NB4 (cell line): ENCODE measurements at regions not wholly inside any gene's neighbourhood (a gene's known extent, or its start where the extent isn't known, plus 50 kb on each side); places are given as distances from the start of the nearest gene placed in this dataset.

Source experiments
- DNase-seq: peaks from one replicate; pipeline ENCODE4 v3.0.0; 2010; ENCODE audit warnings: low read depth
- H3K4me3 ChIP-seq: one replicate; pipeline ENCODE4 v1.5.1; 2011; ENCODE audit warnings: mild to moderate bottlenecking, low read depth, low read length, moderate library complexity
- MYC ChIP-seq: IDR thresholded peaks from 2 replicates; pipeline ENCODE4 v1.6.1; 2011; ENCODE audit warnings: low read depth, low read length
- POLR2A ChIP-seq: IDR thresholded peaks from 2 replicates; pipeline ENCODE4 v1.6.1; 2011; ENCODE audit warnings: mild to moderate bottlenecking; ENCODE audit not compliant: insufficient read length; ENCODE audit errors: extremely low read depth
- TF ChIP-seq, protein P1 (sequence below): IDR thresholded peaks from 2 replicates; pipeline ENCODE4 v1.6.1; 2011; ENCODE audit warnings: low read depth, low read length
- TF ChIP-seq, protein P2 (sequence below): IDR thresholded peaks from one replicate; pipeline ENCODE4 v1.5.1; 2012; ENCODE audit warnings: low read depth, low read length

DNA sequence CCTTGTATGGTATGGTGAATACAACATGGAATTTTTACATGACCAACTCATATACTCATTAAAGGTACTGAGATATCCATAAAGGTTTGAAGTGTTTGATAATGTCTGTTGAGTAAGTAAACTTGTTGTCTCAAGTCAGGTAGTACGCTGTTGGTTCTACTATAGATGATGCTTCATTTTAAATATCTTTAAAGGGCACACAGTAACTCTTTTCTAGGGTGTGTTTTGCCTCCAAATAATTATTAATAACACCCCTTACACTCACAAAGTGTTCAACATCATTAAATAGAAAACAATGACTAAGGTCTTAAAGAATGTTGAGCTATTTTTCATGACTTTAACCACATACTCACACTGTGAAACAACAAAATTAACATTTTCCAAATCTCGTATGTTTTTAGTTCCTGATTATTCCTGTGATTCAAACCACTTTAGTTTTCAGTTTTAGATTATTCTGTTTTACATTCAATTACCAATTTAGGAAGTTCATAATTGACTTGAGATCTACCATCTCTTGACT, 220.0 kb upstream of the NANOGP8 start:
- no peak for DNase-seq
- H3K4me3 ChIP-seq, result no peak overlapping the region
- no peak for TF ChIP-seq POLR2A
- TF ChIP-seq, protein P1, sequence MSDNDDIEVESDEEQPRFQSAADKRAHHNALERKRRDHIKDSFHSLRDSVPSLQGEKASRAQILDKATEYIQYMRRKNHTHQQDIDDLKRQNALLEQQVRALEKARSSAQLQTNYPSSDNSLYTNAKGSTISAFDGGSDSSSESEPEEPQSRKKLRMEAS, result no peak

DNA sequence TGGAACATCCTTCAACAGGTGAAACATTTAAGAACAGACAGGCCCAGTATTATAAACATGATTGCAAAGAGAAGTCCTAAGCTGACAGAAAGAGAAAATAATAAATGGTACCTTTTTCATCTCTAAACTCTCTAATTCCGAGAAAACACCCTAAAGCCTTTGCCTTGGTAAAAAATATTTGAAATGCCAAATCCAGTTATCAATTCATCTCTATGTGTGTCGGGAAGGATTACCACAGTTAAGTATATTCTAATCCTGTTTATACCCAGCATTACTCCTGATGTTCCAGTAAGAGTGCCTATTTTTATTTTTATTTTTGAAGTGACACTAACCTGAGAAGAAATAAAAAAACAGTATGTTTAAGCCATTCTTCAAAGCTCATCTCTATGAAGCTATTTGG, 219.3 kb upstream of the NANOGP8 start:
- DNase-seq, result no peak
- no peak overlapping the region for H3K4me3 ChIP-seq
- TF ChIP-seq, protein P1, result no peak
- TF ChIP-seq, protein P2, sequence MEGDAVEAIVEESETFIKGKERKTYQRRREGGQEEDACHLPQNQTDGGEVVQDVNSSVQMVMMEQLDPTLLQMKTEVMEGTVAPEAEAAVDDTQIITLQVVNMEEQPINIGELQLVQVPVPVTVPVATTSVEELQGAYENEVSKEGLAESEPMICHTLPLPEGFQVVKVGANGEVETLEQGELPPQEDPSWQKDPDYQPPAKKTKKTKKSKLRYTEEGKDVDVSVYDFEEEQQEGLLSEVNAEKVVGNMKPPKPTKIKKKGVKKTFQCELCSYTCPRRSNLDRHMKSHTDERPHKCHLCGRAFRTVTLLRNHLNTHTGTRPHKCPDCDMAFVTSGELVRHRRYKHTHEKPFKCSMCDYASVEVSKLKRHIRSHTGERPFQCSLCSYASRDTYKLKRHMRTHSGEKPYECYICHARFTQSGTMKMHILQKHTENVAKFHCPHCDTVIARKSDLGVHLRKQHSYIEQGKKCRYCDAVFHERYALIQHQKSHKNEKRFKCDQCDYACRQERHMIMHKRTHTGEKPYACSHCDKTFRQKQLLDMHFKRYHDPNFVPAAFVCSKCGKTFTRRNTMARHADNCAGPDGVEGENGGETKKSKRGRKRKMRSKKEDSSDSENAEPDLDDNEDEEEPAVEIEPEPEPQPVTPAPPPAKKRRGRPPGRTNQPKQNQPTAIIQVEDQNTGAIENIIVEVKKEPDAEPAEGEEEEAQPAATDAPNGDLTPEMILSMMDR, result no peak
- TF ChIP-seq POLR2A, result no peak
- no peak for TF ChIP-seq MYC

DNA sequence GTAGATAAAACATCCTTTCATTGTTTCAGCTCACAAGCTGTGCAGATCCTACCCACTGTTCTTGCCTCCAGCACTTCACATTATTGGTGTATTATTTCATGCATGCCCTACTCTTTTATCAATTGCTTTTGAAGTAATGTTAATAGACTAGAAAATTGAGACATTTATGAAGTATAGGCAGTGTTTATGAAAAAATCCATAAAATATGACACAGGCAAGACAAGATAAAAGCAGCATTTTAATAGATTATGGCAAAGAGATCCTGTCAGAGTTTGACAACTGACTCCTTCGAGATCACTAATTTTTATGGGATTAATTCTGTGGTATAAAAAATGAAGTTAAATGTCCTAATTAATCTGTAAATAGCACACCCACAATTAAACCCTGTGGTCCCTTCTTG, 217.2 kb upstream of the NANOGP8 start:
- no peak for DNase-seq
- no peak overlapping the region for H3K4me3 ChIP-seq
- TF ChIP-seq POLR2A, result no peak
- no peak for TF ChIP-seq MYC
- TF ChIP-seq, protein P2, result no peak
- TF ChIP-seq, protein P1, result no peak

DNA sequence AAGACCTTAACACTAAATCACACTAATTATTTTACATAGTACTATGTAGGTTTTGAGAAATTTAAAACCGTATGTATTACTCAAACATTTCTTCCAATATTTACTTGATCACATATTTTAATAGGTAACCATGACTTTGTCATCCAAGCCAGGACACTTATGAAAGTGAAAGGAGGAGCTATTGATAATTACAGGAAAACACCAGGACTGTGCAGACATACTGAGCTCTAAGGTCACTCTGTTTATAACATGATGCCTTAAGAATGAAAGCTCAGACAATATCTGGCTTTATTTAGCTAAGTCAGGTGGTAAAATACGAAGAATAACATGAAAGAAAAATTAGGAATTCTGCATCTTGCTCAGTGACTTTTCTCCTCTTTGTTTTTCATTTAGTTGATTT, 216.0 kb upstream of the NANOGP8 start:
- TF ChIP-seq MYC, result no peak
- no peak for TF ChIP-seq POLR2A
- TF ChIP-seq, protein P1, result no peak
- TF ChIP-seq, protein P2, result no peak
- H3K4me3 ChIP-seq, result no peak overlapping the region
- DNase-seq, result no peak

DNA sequence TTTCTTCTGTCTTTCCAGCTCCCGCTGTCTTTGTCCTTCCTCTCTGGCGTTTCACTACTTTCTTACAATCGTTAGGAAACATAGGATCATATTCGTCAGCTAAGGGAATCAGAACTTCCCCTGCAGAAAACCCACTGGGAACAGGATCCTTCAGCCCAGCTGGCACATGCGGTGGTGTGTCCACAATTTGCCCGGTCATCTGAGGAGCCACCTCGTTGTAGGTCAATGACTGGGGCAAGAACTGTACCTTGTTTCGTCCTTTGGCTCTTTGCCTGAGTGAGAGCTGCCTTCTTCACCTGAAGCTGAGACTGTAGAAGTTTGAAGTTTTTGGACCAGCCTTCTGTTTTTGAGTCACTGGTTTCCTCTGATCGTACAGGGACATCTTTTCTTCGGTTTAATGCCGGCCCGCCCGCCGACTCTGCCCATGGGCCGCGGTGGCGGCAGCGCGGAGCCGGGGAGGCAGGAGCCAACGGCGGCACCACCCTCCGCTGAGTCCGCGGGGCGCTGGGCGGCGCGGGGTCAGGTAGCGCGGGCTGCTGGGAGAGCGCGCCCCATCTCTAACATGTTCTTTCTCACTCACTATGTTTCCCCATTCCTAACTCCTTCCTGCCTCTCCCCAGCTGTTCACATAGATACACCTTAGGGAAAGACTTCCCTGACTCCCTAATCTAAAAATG, 214.1 kb upstream of the NANOGP8 start:
- TF ChIP-seq, protein P1, result no peak
- no peak for TF ChIP-seq MYC
- no peak for TF ChIP-seq POLR2A
- TF ChIP-seq, protein P2, result no peak
- DNase-seq, result no peak
- H3K4me3 ChIP-seq, result no peak overlapping the region

DNA sequence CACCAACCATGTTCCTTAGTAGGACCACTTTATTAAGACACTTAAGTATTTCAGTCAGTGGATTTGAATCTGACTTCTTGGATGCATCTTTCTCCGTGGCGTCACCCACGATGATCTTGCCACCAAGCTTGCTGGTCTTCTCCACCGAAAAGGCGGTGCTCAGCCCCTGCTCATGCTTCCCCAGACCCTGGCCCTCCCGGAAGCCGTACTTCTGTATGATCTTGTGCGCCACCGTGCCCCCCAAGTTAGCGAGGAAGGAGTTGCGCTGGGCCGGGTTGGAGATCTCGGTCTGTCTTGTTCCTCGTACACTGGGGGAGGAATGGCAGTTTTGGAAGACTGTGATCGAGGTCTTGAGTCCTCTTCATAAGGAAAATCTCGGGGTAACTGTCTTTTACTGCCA, 213.4 kb upstream of the NANOGP8 start:
- TF ChIP-seq POLR2A, result no peak
- TF ChIP-seq, protein P1, result no peak
- no peak for TF ChIP-seq MYC
- TF ChIP-seq, protein P2, result no peak
- H3K4me3 ChIP-seq, result no peak overlapping the region
- DNase-seq, result no peak
